ENCODE measurements at regions not wholly inside any gene's neighbourhood (a gene's known extent, or its start where the extent isn't known, plus 50 kb on each side); places are given as distances from the start of the nearest gene placed in this dataset.
A peak's percentile ranks its signal among the peaks of the same experiment; 100 is the strongest.

DNA sequence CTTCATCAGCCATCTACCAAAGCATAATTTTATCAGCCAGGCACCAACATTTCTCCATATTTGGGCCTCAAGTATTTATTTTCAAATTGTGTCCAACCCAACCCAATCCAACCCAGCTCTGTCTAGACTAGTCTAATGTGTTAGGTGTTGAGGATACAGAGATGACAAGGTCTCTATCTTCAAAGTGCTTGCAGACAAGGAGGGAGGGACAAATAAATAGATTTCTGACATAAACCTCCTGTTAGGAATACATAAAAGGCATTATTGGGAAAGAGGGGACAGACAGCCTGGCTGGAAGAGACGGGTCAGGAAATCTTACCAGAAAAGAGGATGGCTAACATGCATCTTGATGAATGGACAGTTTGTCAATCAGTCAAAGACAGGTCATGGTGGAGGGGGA, 115.4 kb upstream of the RPS6KA3 start:
- Histone ChIP-seq H3K4me3 (ENCODE audit: low read length, poor library complexity, severe bottlenecking) (no peak overlapping the region), H3K9me3 (ENCODE audit: insufficient read depth, low read depth, low read length) (no peaks in the 10 kb centered on the region), H3K9ac (ENCODE audit: low read depth, low read length, poor library complexity, severe bottlenecking) (no peak overlapping the region), H3K27me3 (ENCODE audit: insufficient read depth, low read length, poor library complexity, severe bottlenecking) (no peaks in the 10 kb centered on the region), H3K36me3 (ENCODE audit: insufficient read depth, low read length) (no peaks in the 10 kb centered on the region), H3K9me2 (replicated peaks; ENCODE audit: low read depth, low read length) (no peaks in the 10 kb centered on the region), H2AFZ (ENCODE audit: low read length) (no peak overlapping the region), H4K20me1 (ENCODE audit: insufficient read depth, low read length, poor library complexity, severe bottlenecking) (no peaks in the 10 kb centered on the region), H3K79me2 (ENCODE audit: insufficient read depth, low read length) (no peaks in the 10 kb centered on the region), H3K4me2 (ENCODE audit: low read depth, low read length, poor library complexity, severe bottlenecking) (no peak overlapping the region), H3F3A (ENCODE audit: low read depth) (no peaks in the 10 kb centered on the region), H3K4me1 (ENCODE audit: insufficient read depth, low read length, poor library complexity, severe bottlenecking) (no peaks in the 10 kb centered on the region)
- TF ChIP-seq CTCF (conservative IDR thresholded peaks at IDR 0.05; ENCODE audit: low read length) (no peak), EZH2phosphoT487 (IDR thresholded peaks at IDR 0.05; ENCODE audit: borderline replicate concordance) (no peak)

- no peaks in the 10 kb centered on the region for H3K79me2 ChIP-seq (ENCODE audit: insufficient read depth, low read length)
- no peak overlapping the region for H3K9ac ChIP-seq (ENCODE audit: low read depth, low read length, poor library complexity, severe bottlenecking)
- H3K4me3 ChIP-seq (ENCODE audit: low read length, poor library complexity, severe bottlenecking): no peak overlapping the region
- no peaks in the 10 kb centered on the region for H3K36me3 ChIP-seq (ENCODE audit: insufficient read depth, low read length)
- H3K27me3 ChIP-seq (ENCODE audit: insufficient read depth, low read length, poor library complexity, severe bottlenecking): no peaks in the 10 kb centered on the region
- no peaks in the 10 kb centered on the region for H3F3A ChIP-seq (ENCODE audit: low read depth)
- no peak overlapping the region for H3K4me2 ChIP-seq (ENCODE audit: low read depth, low read length, poor library complexity, severe bottlenecking)
- H3K9me3 ChIP-seq (ENCODE audit: insufficient read depth, low read depth, low read length): no peaks in the 10 kb centered on the region
- H3K4me1 ChIP-seq (ENCODE audit: insufficient read depth, low read length, poor library complexity, severe bottlenecking): no peaks in the 10 kb centered on the region
- TF ChIP-seq EZH2phosphoT487 (IDR thresholded peaks at IDR 0.05; ENCODE audit: borderline replicate concordance) (no peak), CTCF (conservative IDR thresholded peaks at IDR 0.05; ENCODE audit: low read length) (no peak)
- no peaks in the 10 kb centered on the region for H3K9me2 ChIP-seq (replicated peaks; ENCODE audit: low read depth, low read length)
- H2AFZ ChIP-seq (ENCODE audit: low read length): peak overlapping the region; percentile 64
- no peaks in the 10 kb centered on the region for H4K20me1 ChIP-seq (ENCODE audit: insufficient read depth, low read length, poor library complexity, severe bottlenecking)
These were observed 111.7 kb upstream of the RPS6KA3 start for GRCh38 chrX:20378233-20378920.

- H3K4me2 ChIP-seq (ENCODE audit: low read depth, low read length, poor library complexity, severe bottlenecking): no peak overlapping the region
- no peaks in the 10 kb centered on the region for H3K9me2 ChIP-seq (replicated peaks; ENCODE audit: low read depth, low read length)
- no peak overlapping the region for H3K4me3 ChIP-seq (ENCODE audit: low read length, poor library complexity, severe bottlenecking)
- no peak overlapping the region for H3K9ac ChIP-seq (ENCODE audit: low read depth, low read length, poor library complexity, severe bottlenecking)
- H3F3A ChIP-seq (ENCODE audit: low read depth): no peaks in the 10 kb centered on the region
- no peaks in the 10 kb centered on the region for H4K20me1 ChIP-seq (ENCODE audit: insufficient read depth, low read length, poor library complexity, severe bottlenecking)
- TF ChIP-seq EZH2phosphoT487 (IDR thresholded peaks at IDR 0.05; ENCODE audit: borderline replicate concordance) (no peak), CTCF (conservative IDR thresholded peaks at IDR 0.05; ENCODE audit: low read length) (no peak)
- peak overlapping the region; percentile 40; the same call in 1 of the 2 replicates for H2AFZ ChIP-seq (ENCODE audit: low read length)
- no peaks in the 10 kb centered on the region for H3K36me3 ChIP-seq (ENCODE audit: insufficient read depth, low read length)
- H3K9me3 ChIP-seq (ENCODE audit: insufficient read depth, low read depth, low read length): no peaks in the 10 kb centered on the region
- H3K79me2 ChIP-seq (ENCODE audit: insufficient read depth, low read length): no peaks in the 10 kb centered on the region
- H3K4me1 ChIP-seq (ENCODE audit: insufficient read depth, low read length, poor library complexity, severe bottlenecking): no peaks in the 10 kb centered on the region
- no peaks in the 10 kb centered on the region for H3K27me3 ChIP-seq (ENCODE audit: insufficient read depth, low read length, poor library complexity, severe bottlenecking)
These were observed 108.3 kb upstream of the RPS6KA3 start for GRCh38 chrX:20374900-20375438.
